ENCODE measurements at regions not wholly inside any gene's neighbourhood (a gene's known extent, or its start where the extent isn't known, plus 50 kb on each side); places are given as distances from the start of the nearest gene placed in this dataset.
A peak's percentile ranks its signal among the peaks of the same experiment; 100 is the strongest.

- no peak overlapping the region for H3K4me3 ChIP-seq (replicated peaks in 1 of 2; ENCODE audit: low read depth in 2 of 2, low read length in 2 of 2)
- no peak for DNase-seq (ENCODE audit: low read depth in 2 of 2)
- TF ChIP-seq, protein P1, sequence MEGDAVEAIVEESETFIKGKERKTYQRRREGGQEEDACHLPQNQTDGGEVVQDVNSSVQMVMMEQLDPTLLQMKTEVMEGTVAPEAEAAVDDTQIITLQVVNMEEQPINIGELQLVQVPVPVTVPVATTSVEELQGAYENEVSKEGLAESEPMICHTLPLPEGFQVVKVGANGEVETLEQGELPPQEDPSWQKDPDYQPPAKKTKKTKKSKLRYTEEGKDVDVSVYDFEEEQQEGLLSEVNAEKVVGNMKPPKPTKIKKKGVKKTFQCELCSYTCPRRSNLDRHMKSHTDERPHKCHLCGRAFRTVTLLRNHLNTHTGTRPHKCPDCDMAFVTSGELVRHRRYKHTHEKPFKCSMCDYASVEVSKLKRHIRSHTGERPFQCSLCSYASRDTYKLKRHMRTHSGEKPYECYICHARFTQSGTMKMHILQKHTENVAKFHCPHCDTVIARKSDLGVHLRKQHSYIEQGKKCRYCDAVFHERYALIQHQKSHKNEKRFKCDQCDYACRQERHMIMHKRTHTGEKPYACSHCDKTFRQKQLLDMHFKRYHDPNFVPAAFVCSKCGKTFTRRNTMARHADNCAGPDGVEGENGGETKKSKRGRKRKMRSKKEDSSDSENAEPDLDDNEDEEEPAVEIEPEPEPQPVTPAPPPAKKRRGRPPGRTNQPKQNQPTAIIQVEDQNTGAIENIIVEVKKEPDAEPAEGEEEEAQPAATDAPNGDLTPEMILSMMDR (IDR thresholded peaks at IDR 0.05; ENCODE audit: low read depth, low read length) = no peak
These were observed 85.9 kb downstream of the LSMEM1 start for GRCh38 chr7:112566442-112567324.

DNA sequence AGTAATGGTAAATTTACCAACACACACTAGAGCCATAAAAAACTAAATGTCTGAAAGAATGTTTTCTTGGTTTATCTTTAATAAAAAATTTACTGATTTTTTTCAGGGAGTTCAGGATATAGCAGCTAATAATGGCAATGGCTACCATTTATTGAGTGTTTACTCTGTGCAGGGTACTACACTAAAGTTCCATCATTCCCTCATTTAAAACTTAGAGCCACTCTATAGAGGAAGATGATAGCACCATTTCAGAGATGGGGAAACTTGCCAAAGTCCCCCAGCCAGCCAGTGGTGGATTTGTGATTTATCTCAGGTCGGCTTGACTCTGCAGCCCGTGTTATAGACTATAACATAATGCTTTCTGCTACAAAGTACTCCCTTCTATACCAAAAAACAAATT lies 86.6 kb downstream of the LSMEM1 start:
- no peak overlapping the region for H3K4me3 ChIP-seq (replicated peaks in 1 of 2; ENCODE audit: low read depth in 2 of 2, low read length in 2 of 2)
- no peak for DNase-seq (ENCODE audit: low read depth in 2 of 2)
- TF ChIP-seq, protein P1 (IDR thresholded peaks at IDR 0.05; ENCODE audit: low read depth, low read length) = no peak

DNA sequence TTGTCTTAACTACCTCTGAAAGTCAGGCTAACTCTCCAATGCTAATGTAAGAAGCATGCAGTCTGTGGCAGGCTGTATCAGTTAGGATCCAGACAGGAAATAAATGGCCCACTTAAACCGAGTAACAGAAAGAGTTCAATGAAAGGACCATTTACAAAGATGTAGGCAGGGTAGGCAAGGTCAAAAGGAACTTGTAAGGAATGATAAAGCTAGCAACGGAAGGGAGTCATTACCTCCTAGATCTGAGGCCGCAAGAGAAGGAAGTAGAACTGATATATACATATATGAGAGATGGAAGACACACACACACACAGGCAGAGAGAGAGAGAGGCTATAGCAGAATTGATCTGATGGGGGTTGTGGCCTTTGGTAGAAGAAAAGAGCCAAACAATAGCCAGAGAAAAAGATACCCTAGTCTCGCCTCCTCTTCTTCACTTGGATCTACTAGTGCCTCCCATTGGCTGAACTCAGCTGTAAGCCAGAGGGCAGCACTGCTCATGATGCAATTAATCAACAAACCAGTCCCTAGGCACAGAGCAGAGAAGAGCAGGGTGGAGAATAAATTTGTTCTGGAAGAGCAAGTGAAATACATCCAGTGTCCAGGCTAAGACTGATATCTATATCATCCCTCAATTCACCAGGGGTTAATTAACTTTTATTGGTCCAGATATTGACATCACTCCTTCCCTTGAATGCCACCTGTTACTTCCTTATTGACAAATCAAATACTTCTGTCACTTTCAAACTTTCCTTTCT lies 91.2 kb downstream of the LSMEM1 start:
- TF ChIP-seq, protein P1 (IDR thresholded peaks at IDR 0.05; ENCODE audit: low read depth, low read length) = no peak
- DNase-seq (ENCODE audit: low read depth in 2 of 2) = no peak
- H3K4me3 ChIP-seq (replicated peaks in 1 of 2; ENCODE audit: low read depth in 2 of 2, low read length in 2 of 2) = no peak overlapping the region

GRCh38 chr7:112572669-112573301 lies 92.0 kb downstream of the LSMEM1 start:
- no peak for DNase-seq (ENCODE audit: low read depth in 2 of 2)
- TF ChIP-seq, protein P1 (IDR thresholded peaks at IDR 0.05; ENCODE audit: low read depth, low read length) = no peak
- no peak overlapping the region for H3K4me3 ChIP-seq (replicated peaks in 1 of 2; ENCODE audit: low read depth in 2 of 2, low read length in 2 of 2)

- no peak overlapping the region for H3K4me3 ChIP-seq (replicated peaks in 1 of 2; ENCODE audit: low read depth in 2 of 2, low read length in 2 of 2)
- DNase-seq (ENCODE audit: low read depth in 2 of 2) = peak in 1 of 2 donors; percentile 13
- TF ChIP-seq, protein P1 (IDR thresholded peaks at IDR 0.05; ENCODE audit: low read depth, low read length) = no peak
These were observed 92.7 kb downstream of the LSMEM1 start for GRCh38 chr7:112573302-112574039.

GRCh38 chr7:112575864-112576263 lies 95.1 kb downstream of the LSMEM1 start:
- TF ChIP-seq, protein P1 (IDR thresholded peaks at IDR 0.05; ENCODE audit: low read depth, low read length) = no peak
- no peak for DNase-seq (ENCODE audit: low read depth in 2 of 2)

More at GRCh38 chr7:112575864-112576263, 95.1 kb downstream of the LSMEM1 start:
- no peak overlapping the region for H3K4me3 ChIP-seq (replicated peaks in 1 of 2; ENCODE audit: low read depth in 2 of 2, low read length in 2 of 2)

Measured in cardiac fibroblast (primary cell).